ENCODE measurements at regions not wholly inside any gene's neighbourhood (a gene's known extent, or its start where the extent isn't known, plus 50 kb on each side); places are given as distances from the start of the nearest gene placed in this dataset.

- H4K20me1 ChIP-seq (replicated peaks; ENCODE audit: insufficient read depth): no peaks in the 10 kb centered on the region
- H3K79me2 ChIP-seq (replicated peaks; ENCODE audit: insufficient read depth): no peaks in the 10 kb centered on the region
- H3K27ac Mint-ChIP-seq: no peak overlapping the region
- H3K9me2 ChIP-seq (ENCODE audit: insufficient read depth): peaks cover 11% of the 10 kb centered on the region; the same call in 1 of the 2 replicates
- H3K27ac ChIP-seq (ENCODE audit: low read depth): no peak overlapping the region
- no peak overlapping the region for H3K4me3 Mint-ChIP-seq
- no peak overlapping the region for H3K4me3 ChIP-seq
- H3K36me3 Mint-ChIP-seq (ENCODE audit: low read depth): peaks cover 39% of the 10 kb centered on the region
- H3K36me3 ChIP-seq (ENCODE audit: insufficient read depth): peaks cover 9% of the 10 kb centered on the region; the same call in 1 of the 2 replicates
- H3K27me3 Mint-ChIP-seq (ENCODE audit: insufficient read depth, low read depth, poor library complexity): peaks cover 2% of the 10 kb centered on the region
- DNase-seq (ENCODE audit: low spot score) (no peak), ATAC-seq (peak; percentile 62)
- TF ChIP-seq CTCF (conservative IDR thresholded peaks at IDR 0.05; ENCODE audit: low read depth in 2 of 2): no peak
- TF ChIP-seq ZNF331 (CRISPR knock-in tag; IDR thresholded peaks at IDR 0.05; ENCODE audit: low read depth): no peak
- TF ChIP-seq, protein P1, sequence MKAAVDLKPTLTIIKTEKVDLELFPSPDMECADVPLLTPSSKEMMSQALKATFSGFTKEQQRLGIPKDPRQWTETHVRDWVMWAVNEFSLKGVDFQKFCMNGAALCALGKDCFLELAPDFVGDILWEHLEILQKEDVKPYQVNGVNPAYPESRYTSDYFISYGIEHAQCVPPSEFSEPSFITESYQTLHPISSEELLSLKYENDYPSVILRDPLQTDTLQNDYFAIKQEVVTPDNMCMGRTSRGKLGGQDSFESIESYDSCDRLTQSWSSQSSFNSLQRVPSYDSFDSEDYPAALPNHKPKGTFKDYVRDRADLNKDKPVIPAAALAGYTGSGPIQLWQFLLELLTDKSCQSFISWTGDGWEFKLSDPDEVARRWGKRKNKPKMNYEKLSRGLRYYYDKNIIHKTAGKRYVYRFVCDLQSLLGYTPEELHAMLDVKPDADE (IDR thresholded peaks at IDR 0.05): no peak
- TF ChIP-seq CREB1 (CRISPR knock-in tag; IDR thresholded peaks at IDR 0.05; ENCODE audit: low read depth): no peak
- TF ChIP-seq POLR2AphosphoS5 (IDR thresholded peaks at IDR 0.05; ENCODE audit: low read depth): no peak
- TF ChIP-seq ZNF114 (CRISPR knock-in tag; IDR thresholded peaks at IDR 0.05): no peak
- TF ChIP-seq NANOG (IDR thresholded peaks at IDR 0.05; ENCODE audit: borderline replicate concordance): no peak
- TF ChIP-seq STAT1 (IDR thresholded peaks at IDR 0.05; ENCODE audit: unreplicated experiment): no peak
- TF ChIP-seq, protein P2, sequence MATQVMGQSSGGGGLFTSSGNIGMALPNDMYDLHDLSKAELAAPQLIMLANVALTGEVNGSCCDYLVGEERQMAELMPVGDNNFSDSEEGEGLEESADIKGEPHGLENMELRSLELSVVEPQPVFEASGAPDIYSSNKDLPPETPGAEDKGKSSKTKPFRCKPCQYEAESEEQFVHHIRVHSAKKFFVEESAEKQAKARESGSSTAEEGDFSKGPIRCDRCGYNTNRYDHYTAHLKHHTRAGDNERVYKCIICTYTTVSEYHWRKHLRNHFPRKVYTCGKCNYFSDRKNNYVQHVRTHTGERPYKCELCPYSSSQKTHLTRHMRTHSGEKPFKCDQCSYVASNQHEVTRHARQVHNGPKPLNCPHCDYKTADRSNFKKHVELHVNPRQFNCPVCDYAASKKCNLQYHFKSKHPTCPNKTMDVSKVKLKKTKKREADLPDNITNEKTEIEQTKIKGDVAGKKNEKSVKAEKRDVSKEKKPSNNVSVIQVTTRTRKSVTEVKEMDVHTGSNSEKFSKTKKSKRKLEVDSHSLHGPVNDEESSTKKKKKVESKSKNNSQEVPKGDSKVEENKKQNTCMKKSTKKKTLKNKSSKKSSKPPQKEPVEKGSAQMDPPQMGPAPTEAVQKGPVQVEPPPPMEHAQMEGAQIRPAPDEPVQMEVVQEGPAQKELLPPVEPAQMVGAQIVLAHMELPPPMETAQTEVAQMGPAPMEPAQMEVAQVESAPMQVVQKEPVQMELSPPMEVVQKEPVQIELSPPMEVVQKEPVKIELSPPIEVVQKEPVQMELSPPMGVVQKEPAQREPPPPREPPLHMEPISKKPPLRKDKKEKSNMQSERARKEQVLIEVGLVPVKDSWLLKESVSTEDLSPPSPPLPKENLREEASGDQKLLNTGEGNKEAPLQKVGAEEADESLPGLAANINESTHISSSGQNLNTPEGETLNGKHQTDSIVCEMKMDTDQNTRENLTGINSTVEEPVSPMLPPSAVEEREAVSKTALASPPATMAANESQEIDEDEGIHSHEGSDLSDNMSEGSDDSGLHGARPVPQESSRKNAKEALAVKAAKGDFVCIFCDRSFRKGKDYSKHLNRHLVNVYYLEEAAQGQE (IDR thresholded peaks at IDR 0.05; ENCODE audit: unreplicated experiment): no peak
- TF ChIP-seq JUNB (IDR thresholded peaks at IDR 0.05; ENCODE audit: unreplicated experiment): no peak
- no peak for TF ChIP-seq EZH2 (IDR thresholded peaks at IDR 0.05; ENCODE audit: low read depth, unreplicated experiment)
- no peak for TF ChIP-seq EZH2phosphoT487 (IDR thresholded peaks at IDR 0.05; ENCODE audit: unreplicated experiment)
- H3K4me1 ChIP-seq (ENCODE audit: insufficient read depth): no peaks in the 10 kb centered on the region
- no peaks in the 10 kb centered on the region for H3K4me1 Mint-ChIP-seq
- no peak overlapping the region for H3K4me2 ChIP-seq
- H2AFZ ChIP-seq: no peak overlapping the region
- H3K27me3 ChIP-seq (ENCODE audit: insufficient read depth): no peaks in the 10 kb centered on the region
- H3F3A ChIP-seq (replicated peaks; ENCODE audit: low read depth): 0 out of 2 replicates have a peak, but pooled peaks cover 3% of the 10 kb centered on the region
- H3K9me3 Mint-ChIP-seq: peaks cover 45% of the 10 kb centered on the region
Observed at GRCh38 chr13:104614361-104615145, 1548.3 kb upstream of the SLC10A2 start.

All from GM23338 (cell line).